Mucosa of descending colon (tissue), 3 donors: ENCODE measurements at regions not wholly inside any gene's neighbourhood (a gene's known extent, or its start where the extent isn't known, plus 50 kb on each side); places are given as distances from the start of the nearest gene placed in this dataset.
"Not testable (repeated sequence)": the region's sequence is repeated elsewhere in the genome, so short reads cannot be mapped to it uniquely, and the experiment has no call there.

Experiments
- ATAC-seq: fragments of 200-7000 bp; cut with Tn5 transposase; one replicate; pipeline ENCODE4 v1.9.1; 2020; ENCODE audit warnings: mild to moderate bottlenecking, moderate library complexity
- DNase-seq, 3 donors: peaks; one replicate each; pipeline ENCODE4 v3.0.0-alpha.2; 2020
- H3K36me3 ChIP-seq: fragments of 200-600 bp; one replicate; pipeline ENCODE4 v1.8.0; 2021; ENCODE audit warnings: low read depth, mild to moderate bottlenecking
- H3K4me1 ChIP-seq: fragments of 200-600 bp; one replicate; pipeline ENCODE4 v1.8.0; 2021; ENCODE audit warnings: low read depth, mild to moderate bottlenecking
- H3K4me3 ChIP-seq: fragments of 200-600 bp; one replicate; pipeline ENCODE4 v1.8.0; 2021; ENCODE audit warnings: mild to moderate bottlenecking
- H3K9me3 ChIP-seq: fragments of 200-600 bp; one replicate; pipeline ENCODE4 v1.8.0; 2021; ENCODE audit warnings: mild to moderate bottlenecking
- intact Hi-C, 2 donors: fragments of 100-400 bp; cut with DNase I in 1 of 2; cut with micrococcal nuclease in 1 of 2; formaldehyde crosslinking; loops; one replicate each; pipeline versions ENCODE4 v1.11.0 to v1.11.1; 2022; cut with DNase I, micrococcal nuclease
- TF ChIP-seq, protein P1 (sequence below): fragments of 200-600 bp; IDR thresholded peaks from one replicate; pipeline ENCODE4 v1.8.0; 2022; ENCODE audit warnings: antibody characterized with exemption, mild to moderate bottlenecking
- donor health status: DM: no; HTN: no; CAD: no; lungs with moderate emphysema.
- donor health status: DM: no; HTN: no; CAD: no.
- donor health status: DM: no; HTN: yes; CAD: no.

GRCh38 chr3:74978684-74979083 is 364.2 kb upstream of the CNTN3 start:
- TF ChIP-seq, protein P1, sequence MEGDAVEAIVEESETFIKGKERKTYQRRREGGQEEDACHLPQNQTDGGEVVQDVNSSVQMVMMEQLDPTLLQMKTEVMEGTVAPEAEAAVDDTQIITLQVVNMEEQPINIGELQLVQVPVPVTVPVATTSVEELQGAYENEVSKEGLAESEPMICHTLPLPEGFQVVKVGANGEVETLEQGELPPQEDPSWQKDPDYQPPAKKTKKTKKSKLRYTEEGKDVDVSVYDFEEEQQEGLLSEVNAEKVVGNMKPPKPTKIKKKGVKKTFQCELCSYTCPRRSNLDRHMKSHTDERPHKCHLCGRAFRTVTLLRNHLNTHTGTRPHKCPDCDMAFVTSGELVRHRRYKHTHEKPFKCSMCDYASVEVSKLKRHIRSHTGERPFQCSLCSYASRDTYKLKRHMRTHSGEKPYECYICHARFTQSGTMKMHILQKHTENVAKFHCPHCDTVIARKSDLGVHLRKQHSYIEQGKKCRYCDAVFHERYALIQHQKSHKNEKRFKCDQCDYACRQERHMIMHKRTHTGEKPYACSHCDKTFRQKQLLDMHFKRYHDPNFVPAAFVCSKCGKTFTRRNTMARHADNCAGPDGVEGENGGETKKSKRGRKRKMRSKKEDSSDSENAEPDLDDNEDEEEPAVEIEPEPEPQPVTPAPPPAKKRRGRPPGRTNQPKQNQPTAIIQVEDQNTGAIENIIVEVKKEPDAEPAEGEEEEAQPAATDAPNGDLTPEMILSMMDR, result no peak
- no peaks in the 10 kb centered on the region for H3K4me1 ChIP-seq
- no peaks in the 10 kb centered on the region for H3K36me3 ChIP-seq
- H3K4me3 ChIP-seq, result no peak overlapping the region
- no peak for DNase-seq
- no peaks in the 10 kb centered on the region for H3K9me3 ChIP-seq
- intact Hi-C loops, result no loop called here
- no peak for ATAC-seq

GRCh38 chr3:74985028-74985904 is 370.8 kb upstream of the CNTN3 start:
- H3K4me3 ChIP-seq, H3K9me3 ChIP-seq, ATAC-seq, H3K36me3 ChIP-seq, intact Hi-C loops, H3K4me1 ChIP-seq: not testable (repeated sequence)
- DNase-seq, result peak in 1 of 3 donors; percentile 43

- intact Hi-C loops, result no loop called here
- Histone ChIP-seq H3K36me3 (no peaks in the 10 kb centered on the region), H3K9me3 (no peaks in the 10 kb centered on the region), H3K4me3 (no peak overlapping the region), H3K4me1 (no peaks in the 10 kb centered on the region)
- DNase-seq, result no peak
- TF ChIP-seq, protein P1, result no peak
- ATAC-seq, result no peak
Observed at GRCh38 chr3:74988095-74988494, 373.6 kb upstream of the CNTN3 start.

- ATAC-seq, result no peak
- H3K9me3 ChIP-seq, result no peaks in the 10 kb centered on the region
- H3K4me1 ChIP-seq, result no peaks in the 10 kb centered on the region
- H3K4me3 ChIP-seq, result no peak overlapping the region
- TF ChIP-seq, protein P1, result no peak
- H3K36me3 ChIP-seq, result no peaks in the 10 kb centered on the region
- intact Hi-C loops, result no loop called here
- no peak for DNase-seq
Observed at GRCh38 chr3:74992898-74993297, 378.4 kb upstream of the CNTN3 start.

DNA sequence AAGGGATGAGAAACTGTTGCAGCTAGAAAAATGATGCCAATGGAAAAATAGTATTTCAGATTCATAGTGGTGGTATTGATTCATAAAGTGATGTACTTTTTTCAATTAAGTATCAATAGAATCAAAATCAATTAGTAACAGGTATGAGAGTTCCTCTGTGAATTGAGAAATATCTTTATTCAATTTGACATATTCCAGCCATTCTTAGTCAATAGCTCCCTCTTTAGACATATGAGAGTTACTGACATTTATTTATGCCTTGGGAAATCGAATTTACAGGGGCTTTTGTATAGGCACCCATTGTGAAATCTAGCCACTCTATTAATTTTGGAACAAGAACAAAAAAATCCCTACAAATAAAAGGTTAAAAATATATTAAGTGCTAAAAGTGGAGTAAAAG is 386.9 kb upstream of the CNTN3 start:
- DNase-seq (no peak), ATAC-seq (no peak)
- H3K36me3 ChIP-seq, result no peaks in the 10 kb centered on the region
- TF ChIP-seq, protein P1, result no peak
- no peak overlapping the region for H3K4me3 ChIP-seq
- no peaks in the 10 kb centered on the region for H3K9me3 ChIP-seq
- intact Hi-C loops, result no loop called here
- no peaks in the 10 kb centered on the region for H3K4me1 ChIP-seq

GRCh38 chr3:75012791-75013331 is 398.4 kb upstream of the CNTN3 start:
- intact Hi-C loops, result no loop called here
- no peaks in the 10 kb centered on the region for H3K36me3 ChIP-seq
- H3K4me3 ChIP-seq, result no peak overlapping the region

More at GRCh38 chr3:75012791-75013331, 398.4 kb upstream of the CNTN3 start:
- TF ChIP-seq, protein P1, result no peak
- ATAC-seq (no peak), DNase-seq (no peak)
- H3K9me3 ChIP-seq, result no peaks in the 10 kb centered on the region
- no peaks in the 10 kb centered on the region for H3K4me1 ChIP-seq
